Pancreas (tissue), 10 donors: ENCODE measurements at regions not wholly inside any gene's neighbourhood (a gene's known extent, or its start where the extent isn't known, plus 50 kb on each side); places are given as distances from the start of the nearest gene placed in this dataset.

ENCODE experiments used
- ATAC-seq, 4 donors: fragments of 200-7000 bp; cut with Tn5 transposase; one replicate each; pipeline versions ENCODE4 v1.8.0 to v1.9.1; 2020; ENCODE audit warnings: mild to moderate bottlenecking in 4 of 4, moderate library complexity in 4 of 4
- DNase-seq, 6 donors: peaks; one replicate each; pipeline ENCODE4 v3.0.0-alpha.2; 2020
- FAIRE-seq: peaks from 2 replicates; lab custom pipeline; 2012; peaks lifted over from hg19 to GRCh38; lab: Jason Lieb, UNC
- H3K27ac ChIP-seq, 4 donors: fragments of 200-600 bp; sonication (generic); 1 replicate in 3 of 4; 2 replicates in 1 of 4; pipeline versions ENCODE4 v1.5.0 to v1.8.0; 2020
- H3K27me3 ChIP-seq, 4 donors: fragments of 200-600 bp; one replicate each; pipeline ENCODE4 v1.8.0; 2021
- H3K36me3 ChIP-seq, 3 donors: fragments of 200-600 bp; sonication (generic) in 1 of 3; one replicate each; pipeline versions ENCODE4 v1.5.0 to v1.8.0; 2020 to 2021
- H3K4me1 ChIP-seq, 3 donors: fragments of 200-600 bp; one replicate each; pipeline ENCODE4 v1.8.0; 2021
- H3K4me3 ChIP-seq, 4 donors: fragments of 200-600 bp; sonication (generic) in 2 of 4; one replicate each; pipeline versions ENCODE4 v1.5.0 to v1.8.0; 2020 to 2021
- H3K9me3 ChIP-seq, 4 donors: fragments of 200-600 bp; one replicate each; pipeline ENCODE4 v1.8.0; 2021
- CTCF ChIP-seq, 4 donors: fragments of 200-600 bp; sonication (generic) in 3 of 4; IDR thresholded peaks; one replicate each; pipeline versions ENCODE4 v1.5.0 to v1.8.0; 2021; ENCODE audit warnings: antibody characterized with exemption in 4 of 4
- WGBS, 2 donors: extraction: QIAGEN DNeasy Blood & Tissue Kit; methylation state at CpG; one replicate each; pipeline ENCODE4 v1.1.7; 2013; 5-methylcytosine and 5-hydroxymethylcytosine counted together
- intact Hi-C, 3 donors: fragments of 100-400 bp; cut with DNase I; formaldehyde crosslinking; loops; one replicate each; pipeline versions ENCODE4 v1.11.1 to v1.14.2; 2022
- donor health status: healthy with polysubstance abuse.
- donor health status: DM: no; HTN: no; CAD: no; lungs with moderate emphysema.
- donor health status: DM: no; HTN: no; CAD: no.
- donor health status: control.
- donor health status: control.
- donor health status: Bipolar disorder and iron deficiency.
- donor health status: DM: yes; HTN: yes; CAD: no.
- donor health status: DM: no; HTN: no; CAD: no.
- donor health status: DM: no; HTN: no; CAD: no.
- donor health status: DM: yes; HTN: yes; CAD: no.

GRCh38 chr4:24279911-24280375 is 304.4 kb downstream of the DHX15 start:
- FAIRE-seq (no peak), DNase-seq (no peak), ATAC-seq (no peak)
- 36 to 37% methylated on average over 9 of the region's 9 CpGs for WGBS, 2 donors
- intact Hi-C loops: no loop called here
- Histone ChIP-seq H3K9me3 (no peaks in the 10 kb centered on the region), H3K27me3 (no peaks in the 10 kb centered on the region), H3K4me3 (no peak overlapping the region), H3K27ac (no peak overlapping the region), H3K36me3 (no peaks in the 10 kb centered on the region), H3K4me1 (no peaks in the 10 kb centered on the region)
- TF ChIP-seq CTCF (IDR thresholded peaks at IDR 0.05): no peak

- intact Hi-C loops: no loop called here
- no peak for ATAC-seq
- FAIRE-seq: no peak
Measured at GRCh38 chr4:24279469-24279868, 304.9 kb downstream of the DHX15 start.

GRCh38 chr4:24278693-24279092 is 305.7 kb downstream of the DHX15 start:
- Histone ChIP-seq H3K4me1 (no peaks in the 10 kb centered on the region), H3K27ac (no peak overlapping the region), H3K36me3 (no peaks in the 10 kb centered on the region), H3K9me3 (no peaks in the 10 kb centered on the region), H3K4me3 (no peak overlapping the region), H3K27me3 (no peaks in the 10 kb centered on the region)
- WGBS, 2 donors: 34 to 35% methylated on average over 4 of the region's 4 CpGs
- FAIRE-seq (no peak), ATAC-seq (peak in 1 of 4 donors; percentile 39), DNase-seq (no peak)
- no peak for TF ChIP-seq CTCF (IDR thresholded peaks at IDR 0.05)
- intact Hi-C loops: no loop called here

More at GRCh38 chr4:24279469-24279868, 304.9 kb downstream of the DHX15 start:
- WGBS, 2 donors: 68 to 69% methylated on average over 8 of the region's 8 CpGs
- Histone ChIP-seq H3K27me3 (no peaks in the 10 kb centered on the region), H3K36me3 (no peaks in the 10 kb centered on the region), H3K27ac (no peak overlapping the region), H3K9me3 (no peaks in the 10 kb centered on the region), H3K4me3 (no peak overlapping the region), H3K4me1 (no peaks in the 10 kb centered on the region)
- no peak for DNase-seq
- TF ChIP-seq CTCF (IDR thresholded peaks at IDR 0.05): no peak

- Histone ChIP-seq H3K9me3 (no peaks in the 10 kb centered on the region), H3K36me3 (no peaks in the 10 kb centered on the region), H3K4me1 (no peaks in the 10 kb centered on the region), H3K4me3 (no peak overlapping the region), H3K27ac (no peak overlapping the region), H3K27me3 (no peaks in the 10 kb centered on the region)
- FAIRE-seq (no peak), ATAC-seq (no peak), DNase-seq (no peak)
- intact Hi-C loops: no loop called here
- 64 to 80% methylated on average over 3 of the region's 3 CpGs for WGBS, 2 donors
- no peak for TF ChIP-seq CTCF (IDR thresholded peaks at IDR 0.05)
Measured at GRCh38 chr4:24274381-24274941, 309.9 kb downstream of the DHX15 start.

- no peak for ATAC-seq
- no peak for DNase-seq
- 60 to 70% methylated on average over 4 of the region's 4 CpGs for WGBS, 2 donors
- FAIRE-seq: no peak
- Histone ChIP-seq H3K27ac (no peak overlapping the region), H3K9me3 (no peaks in the 10 kb centered on the region), H3K36me3 (no peaks in the 10 kb centered on the region), H3K27me3 (no peaks in the 10 kb centered on the region), H3K4me1 (no peaks in the 10 kb centered on the region), H3K4me3 (no peak overlapping the region)
- no peak for TF ChIP-seq CTCF (IDR thresholded peaks at IDR 0.05)
- intact Hi-C loops: no loop called here
Measured at GRCh38 chr4:24273136-24273535, 311.2 kb downstream of the DHX15 start.
